ENCODE measurements at regions not wholly inside any gene's neighbourhood (a gene's known extent, or its start where the extent isn't known, plus 50 kb on each side); places are given as distances from the start of the nearest gene placed in this dataset.

DNA sequence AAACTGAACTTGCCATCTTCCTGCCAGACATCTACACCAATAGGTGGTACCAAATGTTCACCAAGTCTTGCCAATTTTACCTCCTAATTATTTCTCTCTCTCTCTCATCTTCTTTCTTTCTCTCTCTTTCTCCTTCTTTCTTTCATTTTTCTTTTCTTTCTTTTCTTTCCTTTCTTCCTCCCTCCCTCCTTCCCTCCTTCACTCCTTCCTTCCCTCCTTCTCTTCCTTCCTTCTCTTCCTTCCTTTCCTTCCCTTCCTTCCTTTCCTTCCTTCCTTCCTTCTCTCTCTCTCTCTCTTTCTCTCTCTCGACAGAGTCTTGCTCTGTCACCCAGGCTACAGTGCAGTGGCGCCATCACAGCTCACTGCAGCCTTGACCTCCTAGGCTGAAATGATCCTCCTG, 55.4 kb upstream of the PSMA6 start:
- no peak overlapping the region for H3K4me3 Mint-ChIP-seq
- peaks cover 7% of the 10 kb centered on the region for H3K4me1 Mint-ChIP-seq
- H3K27me3 Mint-ChIP-seq: no peaks in the 10 kb centered on the region
- H3K36me3 Mint-ChIP-seq: peaks cover 58% of the 10 kb centered on the region
- no peak overlapping the region for H3K27ac Mint-ChIP-seq
- H3K9me3 Mint-ChIP-seq: no peaks in the 10 kb centered on the region
- no peak for ATAC-seq

DNA sequence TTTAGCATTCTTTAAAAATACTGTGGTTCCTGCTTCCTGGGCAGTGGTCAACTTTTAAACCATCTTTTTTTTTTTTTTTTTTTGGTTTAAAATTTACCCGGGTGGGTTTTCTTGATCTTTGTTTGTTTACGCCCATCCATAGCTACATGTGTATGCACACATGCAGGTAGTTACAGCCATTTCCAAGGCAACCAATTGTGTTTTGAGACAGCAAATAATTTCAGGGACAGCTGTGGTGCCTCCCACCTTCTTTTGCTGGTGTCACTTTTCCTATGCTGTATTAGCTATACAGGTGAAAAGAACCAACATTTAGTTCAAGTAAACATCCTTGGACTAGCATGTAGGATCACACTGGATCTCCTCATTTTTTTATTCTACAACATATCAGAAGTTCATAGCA, 52.0 kb upstream of the PSMA6 start:
- Mint-ChIP-seq H3K27ac (no peak overlapping the region), H3K36me3 (peaks cover 43% of the 10 kb centered on the region), H3K4me1 (peaks cover 7% of the 10 kb centered on the region), H3K4me3 (no peak overlapping the region), H3K27me3 (no peaks in the 10 kb centered on the region), H3K9me3 (no peaks in the 10 kb centered on the region)
- ATAC-seq: no peak
